ENCODE measurements at regions not wholly inside any gene's neighbourhood (a gene's known extent, or its start where the extent isn't known, plus 50 kb on each side); places are given as distances from the start of the nearest gene placed in this dataset.
"Not testable (repeated sequence)": the region's sequence is repeated elsewhere in the genome, so short reads cannot be mapped to it uniquely, and the experiment has no call there.

DNA sequence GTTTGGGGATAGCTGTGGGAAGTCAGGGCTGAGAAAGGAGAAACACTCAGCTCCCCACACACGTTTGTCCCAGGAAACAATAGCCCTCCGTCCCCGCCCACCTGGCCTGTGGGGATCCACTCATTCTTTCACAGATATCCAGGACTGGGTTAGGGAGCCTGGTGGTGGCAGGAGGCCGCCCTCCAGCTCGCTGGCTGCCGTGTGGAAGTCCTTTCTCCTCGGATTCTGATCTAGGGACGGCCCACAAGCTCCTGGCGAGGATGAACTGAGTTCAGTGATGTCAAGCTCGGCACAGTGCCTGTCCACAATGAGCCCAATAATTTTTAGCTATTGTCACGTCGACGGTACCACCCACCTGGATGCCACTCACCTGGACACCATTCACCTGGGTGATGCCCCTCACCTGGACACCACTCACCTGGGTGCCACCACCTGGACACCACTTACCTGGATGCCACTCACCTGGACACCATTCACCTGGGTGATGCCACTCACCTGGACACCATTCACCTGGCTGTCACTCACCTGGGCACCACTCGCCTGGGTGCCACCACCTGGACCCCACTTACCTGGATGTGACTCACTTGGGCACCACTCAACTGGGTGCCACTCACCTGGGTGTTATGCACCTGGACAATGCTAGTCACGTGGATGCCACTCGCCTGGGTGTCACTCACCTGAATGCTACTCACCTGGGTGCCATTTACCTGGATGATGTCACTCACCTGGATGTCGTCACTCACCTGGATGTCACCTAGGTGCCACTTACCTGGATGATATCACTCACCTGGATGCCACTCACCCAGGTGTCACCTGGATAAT lies 172.5 kb upstream of the FOXF1 start:
- no peak for DNase-seq

DNA sequence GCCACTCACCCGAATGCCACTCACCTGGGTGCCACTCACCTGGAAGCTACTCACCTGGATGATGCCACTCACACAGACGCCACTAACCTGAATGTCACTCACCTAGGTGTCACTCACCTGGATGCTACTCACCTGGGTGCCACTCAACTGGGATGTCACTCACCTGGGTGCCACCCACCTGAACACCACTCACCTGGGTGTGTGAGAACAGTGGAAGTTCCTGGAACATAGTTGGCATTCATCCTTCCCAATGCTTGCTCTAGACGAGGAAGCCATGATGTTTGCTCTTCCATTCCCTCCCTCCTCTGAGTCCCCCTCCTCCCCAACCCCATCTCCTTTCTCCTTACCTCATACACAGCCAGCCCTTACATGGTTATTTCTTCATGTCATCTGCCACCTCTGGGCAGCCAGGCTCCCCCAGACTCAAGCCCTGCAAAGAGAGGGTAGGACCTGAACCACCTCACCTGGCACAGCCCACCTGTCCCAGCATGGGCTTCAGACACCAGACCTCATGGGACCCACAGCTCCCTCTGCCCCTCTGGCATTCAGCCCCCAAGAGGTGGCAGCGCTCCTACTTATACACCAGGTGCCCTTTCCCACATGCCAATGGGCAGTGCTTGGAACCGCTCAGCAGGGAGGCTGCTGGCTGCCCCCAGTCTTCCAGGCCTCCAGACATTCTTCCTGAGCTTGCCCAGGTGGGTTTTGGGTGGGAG lies 171.8 kb upstream of the FOXF1 start:
- no peak for DNase-seq

DNA sequence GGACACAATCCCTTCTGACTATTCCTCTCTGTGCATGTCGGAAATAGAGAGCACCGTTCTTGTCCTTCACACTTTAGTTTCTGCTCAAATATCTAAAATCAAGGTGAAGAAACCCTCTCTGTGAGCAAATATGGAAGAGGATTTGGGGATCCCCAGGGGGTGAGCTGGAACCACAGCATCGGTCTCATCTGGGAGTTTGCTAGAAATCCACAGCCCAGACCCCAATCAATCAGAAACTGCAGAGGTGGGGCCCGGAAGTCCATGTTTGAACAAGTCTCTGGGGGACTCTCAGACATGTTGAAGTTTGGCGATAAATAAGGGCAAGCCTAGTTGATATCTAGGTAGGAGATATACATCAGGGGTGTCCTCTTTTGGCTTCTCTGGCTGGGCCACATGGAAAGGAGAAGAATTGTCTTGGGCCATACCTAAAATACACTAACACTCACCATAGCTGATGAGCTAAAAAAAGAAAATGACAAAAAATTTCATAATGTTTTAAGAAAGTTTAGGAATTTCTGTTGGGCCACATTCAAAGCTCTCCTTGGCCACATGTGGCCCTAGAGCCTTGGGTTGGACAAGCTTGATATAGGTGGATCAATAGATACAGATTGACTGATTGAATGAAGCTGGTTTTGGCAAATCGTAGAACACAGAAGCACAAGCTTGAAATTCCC lies 168.0 kb upstream of the FOXF1 start:
- no peak for DNase-seq

DNA sequence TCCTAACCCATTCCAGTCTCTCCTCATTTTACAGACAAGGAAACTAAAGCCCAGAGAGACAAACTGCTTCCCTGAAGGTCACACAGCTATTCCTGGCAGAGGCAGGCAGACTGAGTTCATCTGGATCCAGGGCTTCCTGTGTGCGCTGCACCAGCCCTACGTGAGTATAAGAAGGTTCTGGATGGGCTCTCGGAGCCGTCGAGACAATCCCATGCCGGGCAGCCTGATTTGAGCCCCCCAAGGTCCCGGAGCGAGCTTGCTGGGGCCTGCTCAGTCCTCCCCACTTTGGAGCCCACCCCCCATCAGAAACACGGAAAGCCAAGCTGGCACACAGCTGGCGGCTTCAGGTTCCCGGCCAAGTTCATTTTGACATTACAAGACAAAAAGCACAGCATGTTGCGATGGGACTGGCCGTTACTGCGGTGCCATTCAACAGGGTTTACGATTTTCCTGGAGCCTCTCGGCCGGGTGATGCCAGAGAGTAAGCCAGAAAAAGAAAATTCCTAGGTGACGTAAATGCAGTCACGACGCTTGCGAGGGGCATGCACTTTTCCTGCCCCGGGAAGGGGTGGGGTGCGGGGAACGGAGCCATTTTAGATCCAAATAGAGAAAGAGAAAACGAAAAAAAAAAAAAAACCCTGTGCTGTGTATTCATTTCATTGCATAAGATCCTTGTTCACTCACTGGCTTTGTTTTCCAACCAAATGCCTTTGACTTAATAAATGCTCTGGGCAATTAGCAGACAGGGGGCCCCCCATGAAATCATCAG lies 167.1 kb upstream of the FOXF1 start:
- no peak for DNase-seq

DNA sequence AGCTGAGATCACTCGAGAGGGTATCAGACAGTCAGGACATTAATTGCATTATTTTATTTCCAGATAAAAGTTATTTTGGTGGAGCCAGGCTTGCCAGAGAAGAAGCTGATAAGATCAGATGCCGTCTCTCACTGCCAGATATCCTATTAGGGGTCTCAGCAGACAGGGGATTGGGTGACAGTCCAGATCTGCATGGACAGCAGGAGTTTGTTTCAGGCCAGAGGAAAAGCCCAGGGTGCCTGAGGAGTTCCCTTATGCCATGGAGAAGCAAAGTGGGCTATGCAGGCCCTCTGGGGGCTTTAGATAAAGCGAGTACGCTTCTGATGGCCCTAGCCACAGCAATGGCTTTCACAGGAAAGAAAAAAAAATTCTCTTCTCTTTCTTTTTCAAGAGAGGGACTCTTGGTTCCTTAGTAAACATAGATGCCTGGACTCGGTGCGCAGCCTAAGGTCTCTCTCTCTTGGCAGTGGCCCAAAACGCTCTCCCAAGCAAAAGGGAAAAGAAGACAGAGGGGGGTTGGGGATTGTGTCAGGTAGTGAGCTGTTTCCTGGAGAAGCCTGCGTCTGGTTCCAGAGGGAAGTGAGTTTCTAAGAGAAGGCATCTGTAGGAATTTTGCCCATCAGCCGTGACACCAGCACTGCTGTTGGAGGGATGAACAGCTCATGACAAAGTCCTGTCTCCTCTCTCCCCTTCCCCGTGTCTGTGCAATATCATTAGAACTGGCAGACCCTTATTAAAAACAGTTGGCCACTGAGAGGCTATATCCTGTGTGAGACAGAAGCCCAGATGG lies 166.3 kb upstream of the FOXF1 start:
- DNase-seq, result no peak

DNA sequence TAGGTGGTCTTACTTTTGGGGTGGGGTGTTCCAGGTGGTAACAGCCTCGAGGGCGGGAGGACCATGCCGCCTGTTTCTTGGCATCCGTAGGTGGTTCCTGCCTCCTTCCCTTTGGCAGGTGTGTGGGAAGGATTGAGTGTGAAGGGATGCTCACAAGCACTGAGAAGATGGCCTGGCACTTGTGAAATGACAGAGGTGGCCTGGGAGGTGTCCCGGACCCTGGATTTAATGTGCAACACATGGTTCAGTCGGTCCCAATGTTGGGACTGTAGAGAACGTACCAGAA lies 165.8 kb upstream of the FOXF1 start:
- DNase-seq, result no peak

DNA sequence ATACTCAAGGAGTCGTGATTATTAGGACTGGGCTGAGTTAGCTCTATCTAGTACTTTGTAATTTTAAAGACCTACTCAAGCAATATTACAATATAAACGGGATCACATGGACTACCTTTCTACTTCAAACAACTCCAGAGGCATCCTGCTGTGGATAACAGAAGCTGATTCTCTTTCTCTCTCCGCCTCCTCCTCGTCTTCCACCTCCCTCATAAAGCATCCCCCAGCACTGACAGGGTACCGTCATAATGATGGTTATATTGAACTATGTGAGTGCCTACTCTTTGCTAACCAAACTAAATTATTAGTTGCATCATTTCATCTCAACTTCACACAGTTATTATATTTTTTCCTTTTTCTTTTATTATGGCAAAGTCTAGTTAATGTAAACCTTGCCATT lies 165.4 kb upstream of the FOXF1 start:
- no peak for DNase-seq

DNA sequence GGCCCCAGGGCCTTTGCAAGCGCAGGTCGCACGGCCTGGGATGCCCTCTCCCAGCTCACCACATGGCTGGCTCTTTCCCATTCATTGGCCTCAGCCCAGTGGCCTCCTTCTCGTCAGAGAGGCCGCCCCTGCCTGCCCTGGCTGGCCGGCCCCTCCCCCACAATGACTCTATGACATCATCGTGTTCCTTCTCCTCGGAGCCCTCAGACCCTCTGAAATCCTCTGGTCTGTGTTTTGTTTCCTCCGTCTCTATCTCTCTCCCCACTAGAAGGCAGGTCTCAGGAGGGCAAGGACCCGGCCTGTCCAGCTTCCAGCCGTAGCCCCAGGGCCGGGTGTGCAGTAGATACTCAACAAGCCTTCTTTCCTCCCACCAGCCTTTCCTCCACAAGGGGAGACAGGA lies 164.8 kb upstream of the FOXF1 start:
- no peak for DNase-seq

DNA sequence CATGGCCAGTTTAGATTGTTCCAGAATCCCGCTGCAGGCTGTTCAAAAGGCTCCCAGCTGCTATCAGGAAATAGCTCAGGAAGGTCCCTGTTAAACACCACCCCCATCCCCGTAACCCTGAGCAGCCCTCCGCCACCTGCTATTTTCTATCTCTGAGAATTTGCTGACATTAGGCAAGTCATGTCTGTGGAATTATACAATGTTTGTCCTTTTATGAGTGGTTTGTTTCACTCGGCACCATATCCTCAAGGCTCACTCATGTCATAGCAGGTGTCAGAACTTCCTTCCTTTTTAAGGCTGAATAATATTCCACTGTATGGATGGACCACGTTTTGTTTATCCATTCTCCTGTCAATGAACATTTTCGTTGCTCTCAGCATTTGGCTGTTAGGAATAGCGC lies 164.3 kb upstream of the FOXF1 start:
- no peak for DNase-seq

DNA sequence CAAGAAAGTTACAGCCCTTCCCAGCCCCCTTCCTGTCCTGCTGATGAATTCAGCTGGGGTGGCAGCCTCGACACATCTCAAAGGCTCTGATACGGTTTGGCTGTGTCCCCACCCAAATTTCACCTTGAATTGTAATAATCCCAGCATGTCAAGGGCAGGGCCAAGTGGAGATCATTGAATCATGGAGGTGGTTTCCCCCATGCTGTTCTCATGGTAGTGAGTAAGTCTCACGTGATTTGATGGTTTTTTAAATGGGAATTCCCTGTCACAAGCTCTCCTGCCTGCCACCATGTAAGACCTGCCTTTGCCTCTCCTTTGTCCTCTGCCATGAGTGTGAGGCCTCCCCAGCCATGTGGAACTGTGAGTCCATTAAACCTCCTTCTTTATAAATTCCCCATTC lies 163.2 kb upstream of the FOXF1 start:
- DNase-seq, result no peak

DNA sequence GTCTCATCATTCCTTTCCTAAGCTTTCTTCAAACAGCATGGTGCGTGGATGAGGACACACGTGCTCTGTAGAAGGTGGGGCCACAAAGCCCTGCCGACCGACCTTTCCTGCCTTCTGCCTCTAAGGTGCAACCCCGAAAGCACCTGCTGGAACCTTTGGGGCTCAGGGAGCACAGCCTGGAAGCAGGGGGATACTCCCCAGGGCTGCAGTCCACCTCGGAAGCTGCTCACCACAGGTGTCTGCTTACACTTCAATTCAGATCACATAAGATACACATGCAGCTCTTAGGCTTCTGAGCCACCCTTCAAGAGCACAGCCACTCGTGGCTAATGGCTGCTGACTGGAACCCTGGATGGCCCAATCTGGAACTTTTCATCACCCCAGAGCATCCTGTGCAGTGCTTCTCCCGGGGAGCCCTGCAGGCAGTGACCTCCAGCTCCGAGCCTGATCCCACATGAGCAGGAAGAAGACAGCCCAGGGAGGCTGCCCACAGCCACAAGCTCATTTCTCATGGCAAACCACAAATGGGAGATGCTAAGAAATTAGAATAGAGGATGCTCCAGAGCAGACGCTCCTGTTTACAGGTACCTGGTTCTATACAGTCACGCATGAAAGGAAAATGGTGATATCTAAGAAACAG lies 162.3 kb upstream of the FOXF1 start:
- no peak for DNase-seq

DNA sequence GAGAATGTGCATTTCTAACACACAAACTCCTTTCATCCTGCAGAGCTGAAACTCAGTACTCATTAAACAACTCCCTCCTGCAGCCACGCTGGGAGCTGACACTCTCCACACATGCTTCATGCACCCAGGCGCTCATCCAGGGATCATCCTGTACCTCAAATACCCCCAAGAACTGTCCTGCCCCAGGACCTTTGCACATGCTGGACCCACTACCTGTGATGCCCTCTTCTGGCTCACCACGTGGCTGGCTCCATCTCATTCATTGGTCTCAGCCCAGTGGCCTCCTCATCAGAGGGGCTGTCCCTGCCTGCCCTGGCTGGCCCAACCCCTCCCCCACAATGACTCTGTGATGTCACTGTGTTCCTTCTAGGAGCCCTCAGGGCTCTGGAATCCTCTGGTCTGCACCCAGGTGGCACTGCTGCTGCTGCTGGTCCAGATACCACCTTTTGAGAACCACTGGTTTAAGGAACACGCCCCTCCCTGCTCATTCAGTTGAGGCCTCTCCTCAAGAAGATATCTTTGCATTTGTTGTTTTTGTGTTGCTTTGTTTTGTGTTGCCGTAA lies 160.9 kb upstream of the FOXF1 start:
- DNase-seq, result no peak

DNA sequence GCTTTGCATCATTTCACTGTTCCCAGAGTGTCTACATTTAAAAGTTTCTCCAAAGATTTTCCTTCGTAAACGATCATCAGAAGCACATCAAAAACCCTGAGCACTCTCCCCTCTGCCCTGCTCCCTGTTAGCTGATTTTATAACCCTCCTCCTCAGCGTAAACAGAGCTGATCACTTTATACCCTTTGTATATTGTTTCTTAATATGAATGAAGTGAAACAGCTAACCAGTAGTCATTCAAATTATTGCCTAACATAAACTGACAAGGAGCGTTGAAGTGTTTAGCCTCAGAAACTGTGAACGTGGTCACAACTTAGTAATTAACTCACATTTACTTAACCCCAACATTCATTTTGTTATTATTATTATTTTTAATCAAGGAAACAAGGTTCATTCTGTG lies 160.0 kb upstream of the FOXF1 start:
- no peak for DNase-seq

DNA sequence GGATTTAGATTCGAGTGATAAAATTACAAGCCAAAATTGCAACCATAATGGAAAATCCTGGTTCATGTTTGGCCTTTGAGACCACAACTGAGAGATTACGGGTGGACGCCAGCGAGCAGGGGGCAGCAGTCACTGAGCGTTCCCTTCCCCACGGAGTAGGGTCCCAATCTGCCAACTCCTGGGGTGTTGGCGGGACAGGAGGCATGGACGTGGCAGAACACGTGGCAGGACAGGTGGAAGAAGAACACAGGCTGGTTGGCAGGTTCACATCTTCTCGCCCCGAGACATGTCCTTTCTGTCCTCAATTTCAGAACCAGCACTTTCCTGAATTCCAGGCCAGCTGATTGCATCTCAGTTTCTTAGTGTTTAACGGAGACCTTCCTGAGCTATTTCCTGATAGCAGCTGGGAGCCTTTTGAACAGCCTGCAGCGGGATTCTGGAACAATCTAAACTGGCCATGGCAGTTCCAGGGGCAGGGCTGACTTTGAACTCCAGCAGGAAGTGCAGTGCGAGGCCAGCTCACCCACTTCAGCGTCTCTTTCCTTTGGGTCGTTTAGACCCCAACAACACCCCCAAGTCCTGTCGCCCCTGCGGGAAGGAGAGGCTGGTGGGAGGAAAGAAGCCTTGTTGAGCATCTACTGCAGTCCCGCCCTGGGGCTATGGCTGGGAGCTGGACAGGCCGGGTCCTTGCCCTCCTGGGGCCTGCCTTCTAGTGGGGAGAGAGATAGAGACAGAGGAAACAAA lies 159.1 kb upstream of the FOXF1 start:
- no peak for DNase-seq

DNA sequence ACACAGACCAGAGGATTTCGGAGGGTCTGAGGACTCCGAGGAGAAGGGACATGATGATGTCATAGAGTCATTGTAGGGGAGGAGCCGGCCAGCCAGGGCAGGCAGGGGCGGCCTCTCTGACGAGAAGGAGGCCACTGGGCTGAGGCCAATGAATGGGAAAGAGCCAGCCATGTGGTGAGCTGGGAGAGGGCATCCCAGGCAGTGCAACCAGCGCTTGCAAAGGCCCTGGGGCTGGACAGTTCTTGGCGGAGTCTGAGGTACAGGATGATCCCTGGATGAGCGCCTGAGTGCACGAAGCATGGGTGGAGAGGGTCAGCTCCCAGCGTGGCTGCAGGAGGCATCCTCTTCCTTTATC lies 158.6 kb upstream of the FOXF1 start:
- DNase-seq, result not testable (repeated sequence)

DNA sequence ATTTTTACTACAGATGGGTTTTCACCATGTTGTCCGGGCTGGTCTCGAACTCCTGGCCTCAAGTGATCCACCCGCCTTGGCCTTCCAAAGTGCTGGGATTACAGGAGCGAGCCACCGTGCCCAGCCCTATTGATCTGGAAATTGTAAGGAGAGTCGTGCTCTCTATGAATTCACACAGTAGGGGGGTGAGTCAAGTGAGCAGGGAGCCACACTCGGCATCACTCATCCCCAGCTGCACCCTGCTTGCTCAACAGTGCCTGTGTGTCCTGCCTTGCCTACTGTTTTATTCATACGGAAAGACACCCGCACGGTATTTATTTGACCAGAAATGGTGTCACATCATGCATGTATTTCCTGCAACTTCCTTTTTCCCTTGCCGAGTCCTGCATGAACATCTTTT lies 157.2 kb upstream of the FOXF1 start:
- no peak for DNase-seq

DNA sequence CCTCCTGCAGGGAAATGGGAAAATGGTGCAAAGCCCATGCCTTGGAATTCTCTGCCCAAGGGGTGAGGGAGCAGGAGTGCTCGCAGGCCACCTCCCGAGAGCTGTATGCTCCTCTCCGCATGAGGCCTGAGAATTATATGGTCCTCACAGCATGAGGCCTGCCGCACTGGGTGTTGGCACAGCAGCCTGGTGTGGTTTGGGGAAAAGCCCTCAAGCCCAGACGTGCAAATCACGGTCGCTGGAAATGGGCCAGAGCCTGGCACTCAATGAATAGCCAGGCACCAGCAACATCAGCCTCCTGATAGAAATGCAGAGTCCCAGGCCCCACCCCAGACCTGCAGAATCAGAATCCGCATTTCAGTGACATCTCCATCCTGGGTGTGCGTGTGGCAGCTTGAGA lies 156.4 kb upstream of the FOXF1 start:
- DNase-seq, result no peak

DNA sequence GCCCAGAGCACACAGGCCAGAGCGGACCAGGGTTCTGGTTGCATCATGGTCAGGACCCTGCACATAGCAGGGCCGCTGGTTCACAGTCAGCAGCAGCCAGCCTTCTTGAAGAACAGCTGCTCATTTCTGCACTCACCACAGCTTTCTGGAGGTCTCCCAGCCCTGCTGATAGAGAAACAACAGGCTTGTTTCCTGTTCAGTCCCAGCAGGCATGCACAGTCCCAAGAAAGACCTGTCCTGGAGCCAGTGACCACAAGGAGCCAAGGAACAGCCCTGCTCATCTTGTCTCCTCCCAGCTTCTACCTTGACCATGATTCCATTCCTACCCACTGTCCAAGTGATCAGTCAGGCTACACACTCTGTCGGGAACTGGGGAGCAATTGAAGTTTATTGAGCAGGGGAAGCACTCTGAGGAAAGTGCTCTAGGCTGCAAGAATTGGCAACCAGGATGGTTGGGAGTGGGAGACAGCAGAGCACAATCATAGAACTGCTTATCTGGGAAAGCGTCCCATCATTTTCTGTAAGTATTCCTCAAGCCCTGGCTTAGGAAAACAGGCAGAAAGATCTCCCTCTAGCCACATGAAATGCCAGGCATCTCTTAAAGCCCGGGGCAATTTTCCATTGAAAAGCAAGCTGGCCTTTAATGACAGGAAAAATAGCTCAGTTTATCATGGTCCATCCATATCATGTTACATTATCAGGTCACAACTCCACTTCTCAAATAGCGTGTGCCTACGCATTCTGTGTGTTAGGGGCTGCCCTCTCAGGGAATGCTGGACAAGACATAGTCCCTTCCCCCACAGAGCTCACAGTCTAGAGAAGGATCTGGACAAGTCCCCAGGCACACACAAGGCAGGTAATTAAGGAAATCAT lies 155.4 kb upstream of the FOXF1 start:
- no peak for DNase-seq

DNA sequence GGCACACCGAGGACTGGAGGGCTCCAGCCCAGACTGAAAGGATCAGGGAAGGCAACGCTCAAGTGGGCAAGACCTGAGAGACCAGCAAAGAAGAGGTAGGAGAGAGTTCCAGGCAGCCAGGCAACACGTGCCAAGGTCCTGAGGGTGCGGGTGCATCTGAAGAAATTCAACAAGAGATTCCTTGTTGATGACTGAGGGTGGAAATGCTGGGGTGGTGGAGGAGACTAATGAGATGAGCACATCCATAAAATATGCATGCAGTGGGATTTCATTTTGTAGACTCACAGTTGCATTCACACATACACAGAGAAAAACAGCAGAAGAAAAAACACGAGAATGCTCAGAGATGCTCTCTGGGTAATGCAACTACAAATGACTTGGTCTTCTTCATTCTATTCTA lies 154.8 kb upstream of the FOXF1 start:
- no peak for DNase-seq

DNA sequence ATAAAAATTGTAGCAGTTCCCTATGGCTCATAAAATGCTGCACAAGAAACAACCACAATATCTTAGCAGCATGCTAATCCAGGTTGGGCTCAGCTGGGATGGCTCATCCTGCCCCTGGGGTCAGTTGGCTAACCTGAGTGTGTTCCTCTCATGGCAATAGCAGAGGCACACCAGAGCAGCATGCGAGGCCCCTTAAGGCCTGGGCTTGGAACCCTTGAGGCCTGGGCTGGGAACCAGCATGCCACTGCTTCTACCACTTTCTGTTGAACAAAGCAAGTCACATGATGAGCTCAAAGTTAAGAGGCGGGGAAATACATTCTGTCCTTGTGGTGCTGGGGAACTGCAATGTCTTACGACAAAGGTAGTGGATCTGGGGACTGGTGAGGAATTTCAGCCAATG lies 154.4 kb upstream of the FOXF1 start:
- DNase-seq, result no peak

All from stimulated activated CD4-positive, alpha-beta T cell treated with anti-CD3 and anti-CD28 coated beads, Interleukin-1b, Interleukin-23, amount 100 ng/mL, for 48 hours (primary cell).